ENCODE measurements at regions not wholly inside any gene's neighbourhood (a gene's known extent, or its start where the extent isn't known, plus 50 kb on each side); places are given as distances from the start of the nearest gene placed in this dataset.
A peak's percentile ranks its signal among the peaks of the same experiment; 100 is the strongest.

DNA sequence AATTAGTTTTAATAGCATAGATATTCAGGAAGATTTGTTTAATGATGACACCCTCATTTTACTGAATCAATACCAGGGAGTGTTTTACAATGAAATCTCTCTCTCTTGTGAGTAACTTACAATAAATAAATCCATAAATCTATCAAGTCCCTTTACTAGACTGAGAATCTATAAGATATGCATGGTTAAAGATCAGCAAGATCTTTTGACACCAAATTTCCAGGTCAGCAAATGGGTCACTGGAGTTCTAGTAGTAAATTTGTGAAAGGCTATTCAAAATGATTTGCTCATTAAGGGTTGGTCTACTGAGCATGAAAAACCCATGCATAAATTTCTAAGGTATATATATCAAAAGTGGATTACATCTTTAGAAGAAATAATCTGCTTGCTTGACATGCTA is 512.1 kb upstream of the ITGA1 start:
- Histone ChIP-seq H4K20me1 (ENCODE audit: insufficient read depth, poor library complexity, severe bottlenecking) (no peaks in the 10 kb centered on the region), H3K36me3 (replicated peaks; ENCODE audit: insufficient read depth, low read depth) (no peaks in the 10 kb centered on the region), H3K79me2 (no peaks in the 10 kb centered on the region), H3K9me3 (ENCODE audit: low read depth) (no peaks in the 10 kb centered on the region), H3K4me2 (no peak overlapping the region), H3K27ac (no peak overlapping the region), H3K4me1 (ENCODE audit: insufficient read depth) (no peaks in the 10 kb centered on the region), H2AFZ (no peak overlapping the region), H3K4me3 (no peak overlapping the region), H3K9me2 (replicated peaks; ENCODE audit: insufficient read depth) (no peaks in the 10 kb centered on the region), H3K27me3 (no peaks in the 10 kb centered on the region)
- TF ChIP-seq, protein P1, sequence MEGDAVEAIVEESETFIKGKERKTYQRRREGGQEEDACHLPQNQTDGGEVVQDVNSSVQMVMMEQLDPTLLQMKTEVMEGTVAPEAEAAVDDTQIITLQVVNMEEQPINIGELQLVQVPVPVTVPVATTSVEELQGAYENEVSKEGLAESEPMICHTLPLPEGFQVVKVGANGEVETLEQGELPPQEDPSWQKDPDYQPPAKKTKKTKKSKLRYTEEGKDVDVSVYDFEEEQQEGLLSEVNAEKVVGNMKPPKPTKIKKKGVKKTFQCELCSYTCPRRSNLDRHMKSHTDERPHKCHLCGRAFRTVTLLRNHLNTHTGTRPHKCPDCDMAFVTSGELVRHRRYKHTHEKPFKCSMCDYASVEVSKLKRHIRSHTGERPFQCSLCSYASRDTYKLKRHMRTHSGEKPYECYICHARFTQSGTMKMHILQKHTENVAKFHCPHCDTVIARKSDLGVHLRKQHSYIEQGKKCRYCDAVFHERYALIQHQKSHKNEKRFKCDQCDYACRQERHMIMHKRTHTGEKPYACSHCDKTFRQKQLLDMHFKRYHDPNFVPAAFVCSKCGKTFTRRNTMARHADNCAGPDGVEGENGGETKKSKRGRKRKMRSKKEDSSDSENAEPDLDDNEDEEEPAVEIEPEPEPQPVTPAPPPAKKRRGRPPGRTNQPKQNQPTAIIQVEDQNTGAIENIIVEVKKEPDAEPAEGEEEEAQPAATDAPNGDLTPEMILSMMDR (IDR thresholded peaks at IDR 0.05; ENCODE audit: poor library complexity): no peak
- TF ChIP-seq EZH2 (IDR thresholded peaks at IDR 0.05; ENCODE audit: borderline replicate concordance) (no peak), EZH2phosphoT487 (IDR thresholded peaks at IDR 0.05; ENCODE audit: low read depth, severe bottlenecking, unreplicated experiment) (no peak)
- DNase-seq (ENCODE audit: low spot score): no peak

DNA sequence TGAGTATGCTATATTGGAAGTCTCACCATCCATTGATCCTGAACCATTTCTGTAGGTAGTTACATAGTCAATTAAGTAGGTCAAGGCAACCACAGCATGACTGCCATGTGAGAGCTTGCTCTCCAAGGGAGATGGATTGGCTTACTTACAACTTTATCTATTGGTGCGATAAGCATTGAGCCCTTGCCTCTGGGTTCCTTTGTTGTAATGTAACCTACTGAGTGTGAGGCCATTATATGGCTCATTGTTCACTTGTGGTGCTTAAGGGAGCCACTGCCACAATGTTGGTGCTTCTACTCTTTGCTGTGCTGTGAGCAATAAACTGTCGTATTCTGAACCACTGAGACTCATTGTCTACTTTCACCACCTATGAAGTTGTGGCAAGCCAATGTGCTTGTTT is 510.6 kb upstream of the ITGA1 start:
- Histone ChIP-seq H3K36me3 (replicated peaks; ENCODE audit: insufficient read depth, low read depth) (no peaks in the 10 kb centered on the region), H3K4me1 (ENCODE audit: insufficient read depth) (no peaks in the 10 kb centered on the region), H3K4me3 (no peak overlapping the region), H3K9me2 (replicated peaks; ENCODE audit: insufficient read depth) (no peaks in the 10 kb centered on the region), H3K9me3 (ENCODE audit: low read depth) (no peaks in the 10 kb centered on the region), H3K27ac (no peak overlapping the region), H2AFZ (no peak overlapping the region), H3K27me3 (no peaks in the 10 kb centered on the region), H3K79me2 (no peaks in the 10 kb centered on the region), H4K20me1 (ENCODE audit: insufficient read depth, poor library complexity, severe bottlenecking) (no peaks in the 10 kb centered on the region), H3K4me2 (no peak overlapping the region)
- no peak for DNase-seq (ENCODE audit: low spot score)
- WGBS (ENCODE audit: low lambda C conversion rate, missing lambda C conversion rate): 61% methylated on average over 2 of the region's 2 CpGs
- TF ChIP-seq EZH2phosphoT487 (IDR thresholded peaks at IDR 0.05; ENCODE audit: low read depth, severe bottlenecking, unreplicated experiment): no peak

DNA sequence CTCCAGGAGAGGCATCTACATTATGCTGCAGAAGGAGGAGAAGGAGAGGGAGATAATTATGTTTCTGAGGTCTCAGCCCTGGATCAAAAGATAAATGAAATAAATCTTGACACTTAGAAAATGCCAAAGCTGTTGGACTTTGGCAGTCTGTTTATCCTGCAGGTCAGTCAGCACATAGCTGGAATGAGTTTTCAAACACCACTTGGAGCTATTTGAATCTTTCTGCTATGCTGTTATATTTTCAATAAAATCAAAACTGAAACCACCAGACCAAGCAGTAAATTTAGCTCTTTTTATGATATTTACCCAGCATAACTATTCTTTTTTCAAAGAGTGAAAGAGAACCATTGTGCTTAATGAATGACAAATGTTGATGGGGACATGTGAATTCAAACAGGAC is 505.1 kb upstream of the ITGA1 start:
- H3K9me3 ChIP-seq (ENCODE audit: low read depth): no peaks in the 10 kb centered on the region
- H2AFZ ChIP-seq: no peak overlapping the region
- no peaks in the 10 kb centered on the region for H3K9me2 ChIP-seq (replicated peaks; ENCODE audit: insufficient read depth)
- no peaks in the 10 kb centered on the region for H3K36me3 ChIP-seq (replicated peaks; ENCODE audit: insufficient read depth, low read depth)
- H3K27me3 ChIP-seq: no peaks in the 10 kb centered on the region
- no peaks in the 10 kb centered on the region for H3K4me1 ChIP-seq (ENCODE audit: insufficient read depth)
- no peak for TF ChIP-seq EZH2phosphoT487 (IDR thresholded peaks at IDR 0.05; ENCODE audit: low read depth, severe bottlenecking, unreplicated experiment)
- TF ChIP-seq, protein P1 (IDR thresholded peaks at IDR 0.05; ENCODE audit: poor library complexity): no peak
- TF ChIP-seq EZH2 (IDR thresholded peaks at IDR 0.05; ENCODE audit: borderline replicate concordance): no peak
- no peak overlapping the region for H3K4me3 ChIP-seq
- H4K20me1 ChIP-seq (ENCODE audit: insufficient read depth, poor library complexity, severe bottlenecking): no peaks in the 10 kb centered on the region
- no peak overlapping the region for H3K4me2 ChIP-seq
- H3K79me2 ChIP-seq: no peaks in the 10 kb centered on the region
- no peak for DNase-seq (ENCODE audit: low spot score)
- no peak overlapping the region for H3K27ac ChIP-seq

DNA sequence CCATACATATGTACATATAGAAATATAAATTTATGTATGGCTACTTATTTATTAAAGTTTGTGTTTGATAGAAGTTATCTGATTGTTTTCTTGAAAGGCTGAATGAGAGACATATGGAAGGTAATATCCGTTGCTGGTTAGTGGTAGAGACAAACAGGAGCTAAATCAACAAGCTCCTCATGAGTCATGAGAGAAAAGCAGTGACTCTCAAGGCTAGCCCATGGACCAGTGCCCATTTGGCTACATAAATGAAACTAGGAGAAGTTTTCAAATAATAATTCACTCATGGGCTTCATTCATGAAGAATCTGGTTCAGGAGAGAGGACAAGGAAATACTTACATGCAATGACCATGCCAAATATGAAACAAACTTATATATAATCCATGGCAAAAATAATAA is 504.5 kb upstream of the ITGA1 start:
- Histone ChIP-seq H3K27me3 (no peaks in the 10 kb centered on the region), H3K27ac (no peak overlapping the region), H3K36me3 (replicated peaks; ENCODE audit: insufficient read depth, low read depth) (no peaks in the 10 kb centered on the region), H4K20me1 (ENCODE audit: insufficient read depth, poor library complexity, severe bottlenecking) (no peaks in the 10 kb centered on the region), H3K4me2 (no peak overlapping the region), H3K9me2 (replicated peaks; ENCODE audit: insufficient read depth) (no peaks in the 10 kb centered on the region), H3K9me3 (ENCODE audit: low read depth) (no peaks in the 10 kb centered on the region), H3K79me2 (no peaks in the 10 kb centered on the region), H3K4me1 (ENCODE audit: insufficient read depth) (no peaks in the 10 kb centered on the region), H3K4me3 (no peak overlapping the region), H2AFZ (no peak overlapping the region)
- peak; percentile 6 for DNase-seq (ENCODE audit: low spot score)
- no peak for TF ChIP-seq EZH2phosphoT487 (IDR thresholded peaks at IDR 0.05; ENCODE audit: low read depth, severe bottlenecking, unreplicated experiment)
- TF ChIP-seq, protein P1 (IDR thresholded peaks at IDR 0.05; ENCODE audit: poor library complexity): no peak
- no peak for TF ChIP-seq EZH2 (IDR thresholded peaks at IDR 0.05; ENCODE audit: borderline replicate concordance)
- WGBS (ENCODE audit: low lambda C conversion rate, missing lambda C conversion rate): 78% methylated on average over 1 of the region's 1 CpG

Measured in hepatocyte (in vitro differentiated cells).